ENCODE measurements at regions not wholly inside any gene's neighbourhood (a gene's known extent, or its start where the extent isn't known, plus 50 kb on each side); places are given as distances from the start of the nearest gene placed in this dataset.

DNA sequence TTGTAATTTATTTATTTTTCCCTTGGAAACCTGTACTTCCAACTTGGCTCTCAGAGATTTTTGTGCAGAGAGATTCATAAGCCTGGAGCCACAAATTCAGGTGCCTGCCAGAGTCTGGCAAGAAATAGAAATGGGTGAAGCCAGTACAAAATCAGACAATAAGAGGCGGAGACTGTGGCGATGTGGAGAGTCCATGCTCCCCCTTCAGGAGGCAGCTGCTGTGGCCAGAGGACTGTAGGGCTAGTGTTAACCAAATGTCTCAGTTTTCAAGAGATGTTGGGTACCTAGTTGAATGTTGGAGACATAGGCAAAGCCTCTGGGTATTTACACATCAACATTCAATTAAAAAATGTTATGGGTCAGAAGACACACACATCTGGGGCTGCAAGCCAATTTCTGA lies 208.6 kb downstream of the PSAT1 start:
- no peak for DNase-seq

GRCh38 chr9:78507037-78507436 lies 210.1 kb downstream of the PSAT1 start:
- no peak for DNase-seq

- DNase-seq = no peak
Observed at GRCh38 chr9:78510035-78510434, 213.1 kb downstream of the PSAT1 start.

DNA sequence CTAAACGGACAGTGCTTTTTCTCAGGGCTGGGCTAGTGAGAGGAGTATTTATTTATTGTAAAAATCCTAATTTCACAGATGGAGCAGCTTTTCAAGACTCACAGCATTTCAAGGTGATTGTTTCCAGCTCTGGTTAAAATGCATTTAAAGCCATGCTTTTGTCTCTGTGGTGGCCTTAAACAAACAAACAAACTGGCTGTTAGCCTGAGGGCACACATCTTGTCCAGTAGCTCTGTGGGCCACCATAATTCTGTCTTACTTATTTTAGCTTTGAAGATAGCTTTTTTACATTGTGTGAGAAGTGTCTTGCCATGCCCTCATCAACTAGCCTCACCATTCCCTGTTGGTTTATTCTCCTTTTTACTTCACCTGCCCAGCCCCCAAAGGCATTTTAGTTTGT lies 218.2 kb downstream of the PSAT1 start:
- DNase-seq = no peak

GRCh38 chr9:78519786-78520185 lies 222.9 kb downstream of the PSAT1 start:
- DNase-seq = no peak

GRCh38 chr9:78521680-78522079 lies 224.8 kb downstream of the PSAT1 start:
- DNase-seq = no peak

- no peak for DNase-seq
Observed at GRCh38 chr9:78525986-78526560, 229.1 kb downstream of the PSAT1 start.

DNA sequence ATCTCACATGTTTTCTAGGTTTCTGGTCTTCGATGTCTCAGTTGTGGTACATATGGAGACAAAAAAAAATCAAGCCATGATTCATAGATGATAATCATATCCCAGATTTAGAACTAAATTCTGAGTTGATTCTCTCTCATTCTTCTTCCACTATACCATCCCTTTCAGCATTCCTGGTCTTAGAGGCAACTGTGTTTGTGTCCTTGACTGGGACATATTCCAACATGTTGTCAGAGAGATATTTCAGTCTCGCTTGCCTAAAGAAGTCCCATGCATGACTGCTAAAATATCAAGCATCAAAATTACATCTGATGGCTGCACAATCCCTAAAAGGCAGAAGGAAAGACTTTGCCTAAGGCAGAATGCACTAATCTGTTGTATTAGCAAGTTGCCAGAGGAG lies 236.6 kb downstream of the PSAT1 start:
- DNase-seq = no peak

- no peak for DNase-seq
Observed at GRCh38 chr9:78539188-78539587, 242.3 kb downstream of the PSAT1 start.

- DNase-seq = no peak
Observed at GRCh38 chr9:78539904-78540303, 243.0 kb downstream of the PSAT1 start.

DNA sequence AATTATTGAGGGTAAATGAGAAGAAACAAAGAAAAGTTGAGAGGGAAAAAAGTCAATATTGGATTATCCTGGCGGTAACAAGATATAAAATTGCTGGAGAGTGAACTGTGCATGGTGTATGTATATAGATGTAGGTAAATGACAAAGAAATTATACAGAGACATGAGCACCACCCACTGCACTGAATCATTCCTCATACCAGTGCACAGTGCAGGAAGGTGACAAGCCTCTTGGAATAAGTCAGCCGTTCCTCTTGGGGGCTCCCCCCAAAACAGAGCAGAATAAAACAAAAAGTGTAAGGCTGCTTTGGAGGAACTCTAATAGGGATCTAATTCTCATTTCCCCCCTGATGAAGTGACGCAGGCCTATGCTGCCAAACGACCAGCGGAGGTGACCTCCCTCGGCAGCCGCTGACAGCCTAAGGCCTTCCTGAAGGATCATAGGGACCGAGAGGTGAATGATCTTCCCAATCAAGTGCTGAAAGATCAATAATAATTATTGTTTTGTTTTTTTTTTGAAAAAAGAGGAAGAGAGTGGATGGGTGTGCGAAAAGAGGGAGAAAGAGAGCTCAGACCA lies 245.0 kb downstream of the PSAT1 start:
- no peak for DNase-seq

GRCh38 chr9:78542491-78543181 lies 245.7 kb downstream of the PSAT1 start:
- DNase-seq = no peak

- DNase-seq = no peak
Observed at GRCh38 chr9:78543353-78543752, 246.4 kb downstream of the PSAT1 start.

GRCh38 chr9:78544230-78544629 lies 247.3 kb downstream of the PSAT1 start:
- no peak for DNase-seq

- DNase-seq = no peak
Observed at GRCh38 chr9:78547831-78548230, 250.9 kb downstream of the PSAT1 start.

DNA sequence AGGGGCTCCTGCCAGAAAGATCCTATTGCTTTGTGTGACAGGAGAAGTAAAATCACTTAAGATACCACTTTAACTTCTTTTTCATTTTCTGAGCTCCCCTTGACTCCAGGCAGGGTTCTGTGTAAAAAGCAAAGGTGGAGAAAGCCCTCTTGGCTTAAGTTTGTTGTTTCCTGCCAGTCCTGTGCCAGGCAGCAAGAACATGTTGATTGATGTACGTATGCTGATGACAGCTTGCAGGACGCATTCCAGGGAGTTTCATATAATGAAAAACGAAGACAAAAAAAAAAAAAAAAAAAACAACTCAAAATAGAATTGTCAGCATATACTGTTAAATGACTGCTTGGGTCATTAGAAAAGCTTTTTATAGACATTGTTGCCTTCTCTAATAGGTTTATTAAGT lies 251.7 kb downstream of the PSAT1 start:
- DNase-seq = no peak

- DNase-seq = no peak
Observed at GRCh38 chr9:78549711-78550110, 252.8 kb downstream of the PSAT1 start.

DNA sequence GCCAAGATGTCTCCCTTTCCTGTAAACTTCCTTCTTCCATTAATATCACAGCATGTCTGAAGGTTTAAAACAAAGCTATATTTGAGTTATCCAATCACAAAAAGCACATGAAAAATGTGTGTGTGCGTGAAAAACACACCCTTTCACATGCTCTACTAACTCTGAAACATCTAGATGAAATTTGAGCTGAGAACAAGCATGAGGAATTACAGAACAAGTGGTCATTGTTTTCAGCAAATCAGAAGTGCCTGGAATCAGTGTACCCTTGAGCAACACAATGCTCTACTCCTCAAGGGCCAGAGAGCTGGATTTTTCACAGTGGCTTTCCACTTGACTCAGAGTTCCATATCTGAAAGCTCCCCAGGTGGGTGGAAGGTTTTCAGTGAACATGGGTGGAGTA lies 255.9 kb downstream of the PSAT1 start:
- peak; percentile 24 to 38 for DNase-seq

GRCh38 chr9:78557540-78557939 lies 260.6 kb downstream of the PSAT1 start:
- DNase-seq = no peak

DNA sequence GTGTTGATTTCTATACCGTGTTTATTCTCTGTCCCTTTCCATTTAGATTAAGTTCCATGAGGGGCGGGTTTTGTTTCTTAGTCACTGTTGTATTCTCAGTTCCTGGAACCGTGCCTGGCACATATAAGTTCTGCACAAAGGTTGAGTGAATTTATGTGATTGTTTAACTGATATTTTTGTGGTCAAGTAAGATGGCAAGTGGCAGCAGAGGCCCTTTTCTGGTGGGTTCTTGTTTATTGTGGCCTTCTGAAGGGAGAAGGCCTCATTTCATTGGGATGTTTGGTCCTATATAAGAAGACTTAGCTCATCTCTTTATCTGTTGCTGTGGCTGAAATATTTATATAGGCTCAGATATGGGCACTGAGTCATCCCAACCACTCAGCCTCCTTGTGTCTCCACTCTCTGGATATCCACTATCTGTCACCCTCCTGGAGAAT lies 262.5 kb downstream of the PSAT1 start:
- no peak for DNase-seq

GRCh38 chr9:78562021-78562420 lies 265.1 kb downstream of the PSAT1 start:
- no peak for DNase-seq

DNA sequence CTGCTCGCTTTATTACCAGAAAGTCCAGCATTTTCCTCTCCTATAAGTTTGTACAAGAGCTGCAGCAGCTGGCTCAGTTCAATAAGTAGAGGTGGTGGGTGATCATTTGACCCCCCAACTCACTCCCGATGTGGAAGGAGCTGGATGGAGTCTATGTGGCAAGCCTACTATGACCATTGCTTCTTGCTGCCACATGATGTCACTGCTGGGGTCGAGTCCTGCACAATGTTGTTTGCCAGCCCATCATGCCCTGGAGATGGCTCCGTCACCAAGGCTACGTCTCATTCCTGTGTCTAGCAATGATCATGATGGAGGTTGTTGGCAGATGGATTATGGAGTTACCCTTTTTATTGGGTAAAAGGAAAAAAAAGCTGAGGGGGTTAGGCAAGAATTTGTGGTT lies 266.3 kb downstream of the PSAT1 start:
- DNase-seq = no peak

- DNase-seq = no peak
Observed at GRCh38 chr9:78565481-78565880, 268.6 kb downstream of the PSAT1 start.

DNA sequence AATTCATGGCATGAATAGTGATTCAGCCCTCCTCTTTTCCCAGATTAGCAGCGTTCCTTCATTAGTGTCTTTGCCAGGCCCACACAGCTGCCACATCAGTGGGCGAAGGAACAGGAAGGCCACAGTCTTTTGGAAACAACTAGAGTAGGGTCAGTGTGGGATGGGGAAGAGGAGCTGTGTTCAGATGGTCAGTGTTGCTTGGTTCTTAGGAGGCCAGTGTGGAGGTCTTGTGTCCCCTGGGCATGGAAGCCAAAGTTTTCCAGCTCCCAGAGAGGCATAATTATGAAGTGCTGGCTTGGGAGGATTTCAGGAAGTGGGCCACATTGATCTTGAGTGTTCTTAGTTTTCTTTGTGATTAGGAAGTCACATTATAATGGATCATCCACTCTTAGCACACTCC lies 269.6 kb downstream of the PSAT1 start:
- no peak for DNase-seq

Measured in NCI-H187 (cell line).